Left kidney (tissue), 1 donor: ENCODE measurements at regions not wholly inside any gene's neighbourhood (a gene's known extent, or its start where the extent isn't known, plus 50 kb on each side); places are given as distances from the start of the nearest gene placed in this dataset.

ENCODE experiments used
- DNase-seq: peaks from one replicate; pipeline ENCODE4 v3.0.0-alpha.2; 2013

- DNase-seq: no peak
Measured at GRCh38 chr1:29640428-29640785, 404.1 kb downstream of the PTPRU start.

DNA sequence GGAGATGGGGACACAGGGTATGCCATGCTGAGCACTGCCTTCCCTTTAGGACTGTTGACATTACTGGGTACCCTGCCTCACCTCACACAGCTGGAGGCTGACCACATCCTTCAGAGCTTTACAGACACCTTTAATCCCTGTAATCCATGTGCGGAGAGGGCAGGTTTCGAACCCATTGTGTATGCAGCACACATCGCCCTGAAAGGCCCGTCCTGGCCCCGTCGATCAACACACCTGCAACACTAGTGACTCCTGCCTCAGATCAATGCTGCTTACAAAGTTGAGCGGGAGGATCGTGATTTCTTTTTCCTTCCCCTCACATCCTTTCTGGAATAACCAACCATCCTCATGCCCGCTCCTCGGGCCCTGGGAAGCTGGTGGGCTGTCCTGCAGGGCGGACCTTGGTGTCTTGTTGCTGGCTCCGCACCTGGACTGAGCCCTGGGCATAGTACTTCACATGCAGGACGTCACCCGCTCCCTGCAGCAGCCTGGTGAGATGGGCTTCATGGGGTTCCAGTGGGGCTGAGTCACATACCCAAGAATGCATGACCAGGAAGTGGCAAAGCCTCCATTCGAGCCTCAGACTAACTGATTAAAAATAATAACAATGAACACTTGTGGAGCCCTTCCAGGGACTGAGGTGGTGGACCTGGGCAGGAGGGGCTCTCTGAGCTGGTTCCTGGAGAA, 403.6 kb downstream of the PTPRU start:
- peak; percentile 5 for DNase-seq

DNA sequence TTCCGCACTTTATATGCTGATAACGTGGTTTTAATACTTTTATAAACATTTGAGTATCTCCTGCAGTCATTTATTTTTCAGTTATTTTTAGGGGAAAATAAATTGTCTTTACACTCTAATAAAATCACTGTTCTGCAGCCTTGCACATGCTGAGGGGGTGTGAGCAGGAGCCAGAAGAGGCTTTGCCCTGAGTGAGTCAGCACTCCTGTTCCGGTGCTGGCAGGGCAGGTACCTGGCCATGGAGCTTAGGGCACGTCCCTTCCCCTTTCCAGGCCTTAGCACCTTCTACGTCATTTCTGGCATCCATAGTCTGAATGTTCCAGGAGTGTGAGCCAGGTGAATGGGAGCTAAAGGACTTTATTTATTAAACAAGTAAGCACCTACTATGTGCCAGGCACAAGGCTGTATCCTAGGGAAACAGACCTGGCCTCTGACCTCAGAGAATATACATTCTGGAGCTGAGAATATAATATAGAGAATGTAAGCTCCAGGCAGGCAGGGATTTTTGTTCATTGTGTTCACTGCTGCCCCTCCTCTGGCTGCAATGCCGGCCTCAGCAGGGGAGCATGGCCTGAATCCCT, 402.9 kb downstream of the PTPRU start:
- no peak for DNase-seq

GRCh38 chr1:29638281-29638680, 402.0 kb downstream of the PTPRU start:
- no peak for DNase-seq

- DNase-seq: no peak
Measured at GRCh38 chr1:29636936-29637335, 400.6 kb downstream of the PTPRU start.

DNA sequence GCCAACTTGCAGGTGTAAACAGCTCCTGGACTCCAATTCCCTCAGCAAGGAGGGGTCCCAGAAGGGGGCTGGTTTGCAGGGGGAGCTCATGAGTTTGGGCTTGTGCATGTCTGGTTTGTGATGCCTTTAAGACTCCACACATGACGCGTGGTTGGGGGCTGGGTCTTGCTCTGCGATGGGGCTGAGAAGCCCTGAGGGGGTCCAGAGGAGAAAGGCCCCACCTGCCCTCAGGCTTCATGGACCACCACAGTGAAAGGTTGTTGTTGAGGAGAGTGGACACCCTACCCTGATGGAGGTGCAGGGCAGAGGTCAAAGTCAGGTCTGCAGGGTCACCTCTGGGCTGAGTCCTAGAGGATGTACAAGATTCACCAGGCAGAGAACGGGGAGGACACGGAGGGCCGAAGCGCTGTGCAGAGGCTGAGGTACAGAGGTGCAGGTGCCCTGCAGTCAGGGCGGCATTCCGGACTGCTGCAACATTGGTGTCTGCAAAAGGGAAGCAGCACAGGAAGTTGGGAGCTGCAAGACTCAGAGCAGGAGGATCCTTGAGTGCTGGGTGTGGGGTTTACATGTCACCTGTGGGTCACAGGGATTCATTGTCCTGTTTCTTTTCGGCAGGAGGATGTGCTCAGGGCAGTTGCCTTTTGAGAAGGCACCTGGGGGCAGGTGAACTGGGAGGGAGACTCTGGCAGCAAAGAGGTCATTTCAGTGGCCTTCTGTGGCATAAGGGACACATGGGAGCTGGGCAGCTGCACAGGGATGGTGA, 399.4 kb downstream of the PTPRU start:
- no peak for DNase-seq

GRCh38 chr1:29634746-29635335, 398.5 kb downstream of the PTPRU start:
- DNase-seq: no peak

DNA sequence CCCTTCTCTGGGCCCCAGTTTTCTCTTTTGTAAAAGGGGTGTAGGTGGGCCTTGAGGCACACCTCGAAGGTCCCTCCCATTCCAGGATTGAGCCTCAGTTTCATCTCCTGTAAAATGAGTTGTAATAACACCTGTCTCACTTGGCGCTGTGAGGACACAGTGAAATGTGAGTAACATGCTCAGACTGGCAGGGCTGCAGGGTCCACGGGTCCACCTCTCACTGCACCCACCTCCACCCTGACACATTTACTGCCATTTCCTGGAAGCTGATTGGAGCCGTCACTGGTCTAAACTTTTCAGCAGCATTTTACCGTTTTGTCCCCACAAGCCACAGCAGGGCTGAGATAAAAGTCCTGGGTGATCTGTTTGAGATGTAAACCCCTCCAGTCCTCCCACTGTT, 398.0 kb downstream of the PTPRU start:
- DNase-seq: no peak

GRCh38 chr1:29633771-29634170, 397.4 kb downstream of the PTPRU start:
- no peak for DNase-seq

- peak; percentile 11 for DNase-seq
Measured at GRCh38 chr1:29632806-29633615, 396.7 kb downstream of the PTPRU start.

DNA sequence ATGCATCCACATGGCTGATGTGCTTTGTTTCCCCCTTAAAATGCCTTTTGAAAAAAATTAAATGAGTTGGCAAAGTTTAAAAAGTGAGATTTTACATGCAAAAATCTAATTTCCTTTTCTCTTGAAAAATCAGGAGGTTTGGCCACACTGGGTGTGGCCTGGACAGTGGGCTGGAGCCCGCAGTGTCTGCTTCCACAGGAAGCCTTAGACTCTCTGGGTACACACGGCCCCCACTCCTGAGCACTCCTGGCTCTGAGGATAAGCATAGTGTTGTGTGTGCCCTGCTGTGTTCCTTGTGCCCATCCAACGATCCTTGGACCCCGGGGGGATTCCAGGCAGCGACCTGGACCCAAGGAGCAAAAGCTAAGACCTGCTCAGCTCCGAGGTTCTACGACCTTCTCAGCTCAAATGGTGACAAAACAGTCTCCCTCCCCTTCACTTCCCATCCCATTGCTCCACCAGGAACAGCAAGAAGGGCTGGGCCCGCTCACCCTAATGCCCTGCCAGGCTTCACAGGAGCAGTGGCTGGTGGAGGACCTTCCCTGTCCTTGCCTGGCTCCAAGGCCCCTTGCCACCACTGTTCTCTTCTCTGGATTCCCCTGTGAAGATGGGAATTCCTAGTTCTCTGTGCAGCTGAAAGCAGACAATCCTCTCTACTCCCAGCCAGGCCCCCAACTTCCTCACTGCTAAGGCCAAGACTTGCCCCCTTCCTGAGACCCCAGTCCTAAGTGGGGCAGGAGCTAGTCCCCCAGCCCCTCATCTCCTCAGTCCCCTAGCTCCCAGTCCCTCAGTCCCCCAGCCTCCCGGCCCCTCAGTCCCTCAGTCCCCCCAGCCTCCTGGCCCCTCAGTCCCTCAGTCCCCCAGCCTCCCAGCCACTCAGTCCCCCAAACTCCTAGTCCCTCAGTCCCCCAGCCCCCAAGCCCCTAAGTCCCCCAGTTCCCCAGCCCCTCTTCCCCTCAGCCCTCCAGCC, 395.8 kb downstream of the PTPRU start:
- DNase-seq: no peak

GRCh38 chr1:29631361-29631760, 395.0 kb downstream of the PTPRU start:
- no peak for DNase-seq

DNA sequence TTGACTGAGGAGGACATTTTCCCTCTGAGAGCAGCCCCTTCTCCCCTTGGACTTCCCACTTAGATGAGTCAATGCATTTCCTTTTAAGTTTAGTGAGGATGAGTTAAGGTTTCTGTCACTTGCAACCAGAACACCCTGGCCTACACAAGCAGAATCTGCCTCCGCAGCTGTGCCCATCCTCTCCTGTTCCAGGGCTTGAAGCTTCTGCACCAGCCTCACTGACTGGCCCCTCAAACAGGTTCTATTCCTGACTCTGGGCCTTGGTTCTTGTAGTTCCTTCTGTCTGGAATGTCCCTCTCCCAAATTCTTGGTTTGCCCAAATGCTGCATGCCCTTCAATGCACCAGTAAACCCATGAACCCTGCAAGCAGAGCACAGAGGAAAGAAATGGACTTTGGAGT, 394.4 kb downstream of the PTPRU start:
- DNase-seq: no peak

DNA sequence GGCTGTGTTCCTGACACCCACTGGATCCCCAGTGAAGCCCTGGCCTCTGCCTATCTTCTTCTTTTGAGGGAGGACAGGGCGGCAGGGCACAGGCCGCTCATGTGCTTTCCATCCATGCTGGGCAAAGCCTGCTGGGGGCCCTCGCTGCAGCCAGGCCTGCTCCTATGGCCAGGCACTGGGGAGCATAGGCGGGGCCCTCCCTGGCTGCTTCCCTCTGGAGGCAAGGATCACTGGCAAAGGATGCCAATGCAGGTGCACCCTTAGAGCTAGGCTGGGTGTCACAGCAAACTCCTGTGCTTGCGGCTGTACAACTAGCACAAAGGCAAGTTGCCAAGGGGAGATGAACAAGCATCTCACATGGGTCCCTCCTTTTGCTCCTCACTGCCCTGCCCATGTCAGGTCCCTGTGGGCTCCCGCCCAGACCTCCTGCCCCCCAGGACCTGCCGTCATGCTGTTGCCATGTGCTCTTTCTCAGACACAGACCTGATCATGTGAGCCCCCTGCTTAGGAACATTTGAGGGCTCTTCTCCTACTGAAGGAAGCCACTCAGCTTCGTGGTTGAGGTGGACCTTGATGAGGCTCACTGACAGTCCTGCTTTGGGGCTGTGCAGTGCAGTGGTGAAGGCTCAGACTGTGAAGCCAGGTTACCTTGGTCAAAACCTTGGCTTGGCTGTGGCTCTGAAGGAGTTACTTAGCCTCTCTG, 393.6 kb downstream of the PTPRU start:
- DNase-seq: no peak

GRCh38 chr1:29629401-29629800, 393.1 kb downstream of the PTPRU start:
- no peak for DNase-seq

DNA sequence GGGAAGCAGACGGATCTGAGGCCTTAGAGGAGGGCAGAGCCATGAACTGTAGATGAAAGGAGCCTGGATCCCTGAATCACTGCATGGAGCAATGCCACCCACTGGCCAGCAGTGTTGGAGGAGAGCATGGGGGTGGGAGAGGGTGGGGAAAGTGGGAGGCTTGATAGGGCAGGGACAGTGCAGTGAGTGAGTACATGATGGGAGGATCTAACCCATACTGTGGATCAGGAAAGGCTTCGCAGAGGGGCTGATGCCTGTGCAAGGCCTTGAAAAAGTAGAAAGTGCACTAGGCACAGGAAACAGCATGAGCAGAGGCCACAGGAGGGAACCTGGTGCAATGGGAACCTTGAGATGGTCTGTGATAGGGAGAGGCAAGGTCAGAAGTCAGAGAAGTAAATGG, 391.9 kb downstream of the PTPRU start:
- no peak for DNase-seq

GRCh38 chr1:29626726-29627125, 390.4 kb downstream of the PTPRU start:
- no peak for DNase-seq

DNA sequence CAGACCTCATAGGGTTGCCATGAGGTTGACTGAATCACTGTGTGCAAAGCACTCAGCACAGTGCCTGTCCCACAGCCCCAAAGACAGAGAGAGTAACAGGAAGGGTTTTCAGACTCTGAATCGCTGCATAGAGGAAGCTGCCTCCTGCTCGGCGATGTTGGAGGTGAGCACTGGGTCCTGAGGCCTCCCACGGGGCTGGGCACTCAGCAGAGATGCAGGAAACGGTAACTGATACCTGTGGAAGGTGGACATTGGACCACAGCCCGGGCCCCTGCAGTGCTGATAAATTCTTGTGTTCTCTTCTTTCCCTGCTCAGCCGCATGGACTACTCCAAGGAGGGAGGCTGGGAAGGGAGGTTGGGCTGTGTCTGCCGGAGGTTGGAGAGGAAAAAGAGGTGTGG, 389.7 kb downstream of the PTPRU start:
- no peak for DNase-seq

DNA sequence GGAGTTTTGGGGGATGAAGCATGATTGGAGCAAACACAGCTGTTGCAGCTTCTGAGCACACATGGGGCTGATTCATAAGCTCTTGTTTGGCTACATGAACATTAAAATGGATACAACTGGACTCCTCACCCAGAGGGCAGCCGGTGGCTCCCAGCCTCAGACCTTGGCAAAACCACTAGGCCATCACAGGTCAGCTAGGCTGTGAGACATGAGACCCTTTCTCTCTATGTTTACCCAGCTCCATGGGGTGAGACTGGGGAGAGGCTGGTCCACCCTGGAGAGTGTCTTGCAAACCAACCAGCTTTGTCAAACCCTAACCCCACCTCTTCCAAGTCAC, 388.7 kb downstream of the PTPRU start:
- DNase-seq: no peak

GRCh38 chr1:29624320-29625083, 388.2 kb downstream of the PTPRU start:
- no peak for DNase-seq
